GM23248 (cell line): ENCODE measurements at regions not wholly inside any gene's neighbourhood (a gene's known extent, or its start where the extent isn't known, plus 50 kb on each side); places are given as distances from the start of the nearest gene placed in this dataset.

Experiments
- DNase-seq: peaks from one replicate; pipeline ENCODE4 v3.0.0-alpha.2; 2015
- H2AFZ ChIP-seq: fragments of 200-600 bp; sonication (generic); 2 replicates; pipeline ENCODE4 v1.6.1; 2016; ENCODE audit warnings: antibody characterized with exemption
- H3F3A ChIP-seq: fragments of 200-600 bp; sonication (generic); 2 replicates; pipeline ENCODE4 v1.6.1; 2016; ENCODE audit warnings: mild to moderate bottlenecking, antibody characterized with exemption, mixed run types; ENCODE audit not compliant: insufficient read depth
- H3K27ac ChIP-seq: fragments of 200-600 bp; sonication (generic); 2 replicates; pipeline ENCODE4 v1.5.1; 2016; ENCODE audit warnings: mild to moderate bottlenecking
- H3K27me3 ChIP-seq: fragments of 200-600 bp; sonication (generic); replicated peaks from 2 replicates; pipeline ENCODE4 v1.6.1; 2016; ENCODE audit warnings: mild to moderate bottlenecking; ENCODE audit not compliant: insufficient read depth
- H3K36me3 ChIP-seq: fragments of 200-600 bp; sonication (generic); 2 replicates; pipeline ENCODE4 v1.6.1; 2016; ENCODE audit warnings: low read depth, mild to moderate bottlenecking
- H3K4me1 ChIP-seq: fragments of 200-600 bp; sonication (generic); 2 replicates; pipeline ENCODE4 v1.6.1; 2016; ENCODE audit warnings: mild to moderate bottlenecking; ENCODE audit not compliant: insufficient read depth
- H3K4me2 ChIP-seq: fragments of 200-600 bp; sonication (generic); one replicate; pipeline ENCODE4 v1.6.1; 2016; ENCODE audit warnings: mild to moderate bottlenecking; ENCODE audit not compliant: unreplicated experiment
- H3K4me3 ChIP-seq: fragments of 200-600 bp; sonication (generic); 2 replicates; pipeline ENCODE4 v1.5.1; 2016; ENCODE audit warnings: mild to moderate bottlenecking
- H3K79me2 ChIP-seq: fragments of 200-600 bp; sonication (generic); 2 replicates; pipeline ENCODE4 v1.6.1; 2016; ENCODE audit warnings: mild to moderate bottlenecking; ENCODE audit not compliant: insufficient read depth
- H3K9ac ChIP-seq: fragments of 200-600 bp; sonication (generic); 2 replicates; pipeline ENCODE4 v1.6.1; 2016; ENCODE audit warnings: mild to moderate bottlenecking
- H3K9me2 ChIP-seq: fragments of 200-600 bp; sonication (generic); 2 replicates; pipeline ENCODE4 v1.6.1; 2016; ENCODE audit warnings: mixed run types, mild to moderate bottlenecking, moderate library complexity; ENCODE audit not compliant: insufficient read depth
- H3K9me3 ChIP-seq: fragments of 200-600 bp; sonication (generic); one replicate; pipeline ENCODE4 v1.6.1; 2017; ENCODE audit warnings: low read depth
- H4K20me1 ChIP-seq: fragments of 200-600 bp; sonication (generic); 2 replicates; pipeline ENCODE4 v1.6.0; 2016; ENCODE audit not compliant: insufficient read depth
- EZH2 ChIP-seq: fragments of 200-600 bp; sonication (generic); IDR thresholded peaks from 2 replicates; pipeline ENCODE4 v1.6.1; 2018; ENCODE audit warnings: antibody characterized with exemption, mild to moderate bottlenecking; ENCODE audit not compliant: insufficient read depth, poor library complexity, severe bottlenecking
- EZH2phosphoT487 ChIP-seq: fragments of 200-600 bp; sonication (generic); IDR thresholded peaks from 2 replicates; pipeline ENCODE4 v1.6.1; 2018; ENCODE audit warnings: antibody characterized with exemption, moderate library complexity, mild to moderate bottlenecking, low read depth; ENCODE audit not compliant: insufficient read depth
- WGBS, 2 experiments: methylation state at CpG; one replicate each; pipeline ENCODE4 v1.1.6; 2015 to 2017; ENCODE audit warnings: low lambda C conversion rate in 2 of 2, low coverage in 1 of 2; ENCODE audit errors: missing lambda C conversion rate in 2 of 2; 5-methylcytosine and 5-hydroxymethylcytosine counted together
- in situ Hi-C: fragments of 300-500 bp; cut with MboI; formaldehyde crosslinking; loops from 2 replicates; pipeline ENCODE4 v1.15.0; 2020

- no peak overlapping the region for H3K4me3 ChIP-seq
- H3K27ac ChIP-seq, result no peak overlapping the region
- H3K9me3 ChIP-seq, result no peaks in the 10 kb centered on the region
- H2AFZ ChIP-seq, result no peak overlapping the region
- no peaks in the 10 kb centered on the region for H4K20me1 ChIP-seq
- H3K4me1 ChIP-seq, result no peaks in the 10 kb centered on the region
- TF ChIP-seq EZH2 (no peak), EZH2phosphoT487 (no peak)
- no peak for DNase-seq
- H3K9ac ChIP-seq, result no peak overlapping the region
- no peaks in the 10 kb centered on the region for H3K36me3 ChIP-seq
- H3K4me2 ChIP-seq, result no peak overlapping the region
- in situ Hi-C loops, result loop anchor here (25.0 kb wide), 2 partner anchors 393 to 1118 kb away; no protein-coding TSS in a partner anchor
- H3F3A ChIP-seq, result no peaks in the 10 kb centered on the region
- peaks cover 32% of the 10 kb centered on the region for H3K27me3 ChIP-seq
- H3K79me2 ChIP-seq, result no peaks in the 10 kb centered on the region
- H3K9me2 ChIP-seq, result no peaks in the 10 kb centered on the region
- 66 to 81% methylated on average over 12 to 16 of the region's 16 CpGs for WGBS, 2 experiments
Measured at GRCh38 chr20:57094252-57094891, 172.1 kb downstream of the BMP7 start.

DNA sequence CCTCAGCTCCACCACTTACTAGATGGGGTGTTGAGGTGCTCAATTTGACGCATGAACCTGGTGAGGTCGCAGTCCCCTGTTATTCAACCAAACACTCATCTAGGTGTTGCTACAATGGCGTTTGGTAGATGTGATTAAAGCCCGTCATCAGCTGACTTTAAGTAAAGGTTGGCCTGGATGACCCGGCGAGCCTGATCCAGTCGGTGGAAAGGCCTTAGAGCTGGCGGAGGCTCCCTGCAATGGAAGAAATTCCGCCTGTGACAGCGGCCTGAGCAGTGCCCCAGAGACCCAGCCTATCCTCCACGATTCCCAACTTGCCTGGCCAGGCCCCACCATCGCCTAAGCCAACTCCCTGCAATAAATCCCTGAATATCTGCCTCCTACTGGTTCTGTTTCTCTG is 171.4 kb downstream of the BMP7 start:
- peaks cover 38% of the 10 kb centered on the region for H3K27me3 ChIP-seq
- H3K9ac ChIP-seq, result no peak overlapping the region
- no peak overlapping the region for H3K4me2 ChIP-seq
- H3K4me1 ChIP-seq, result no peaks in the 10 kb centered on the region
- WGBS, 2 experiments, result 86 to 90% methylated on average over 11 to 12 of the region's 12 CpGs
- no peaks in the 10 kb centered on the region for H3F3A ChIP-seq
- in situ Hi-C loops, result loop anchor here (25.0 kb wide), 2 partner anchors 392 to 1117 kb away; no protein-coding TSS in a partner anchor
- no peak overlapping the region for H3K27ac ChIP-seq
- no peak overlapping the region for H3K4me3 ChIP-seq
- H4K20me1 ChIP-seq, result no peaks in the 10 kb centered on the region
- H3K9me2 ChIP-seq, result no peaks in the 10 kb centered on the region
- H3K36me3 ChIP-seq, result no peaks in the 10 kb centered on the region
- no peaks in the 10 kb centered on the region for H3K79me2 ChIP-seq
- no peak for TF ChIP-seq EZH2phosphoT487
- no peak for DNase-seq
- no peaks in the 10 kb centered on the region for H3K9me3 ChIP-seq
- no peak overlapping the region for H2AFZ ChIP-seq

DNA sequence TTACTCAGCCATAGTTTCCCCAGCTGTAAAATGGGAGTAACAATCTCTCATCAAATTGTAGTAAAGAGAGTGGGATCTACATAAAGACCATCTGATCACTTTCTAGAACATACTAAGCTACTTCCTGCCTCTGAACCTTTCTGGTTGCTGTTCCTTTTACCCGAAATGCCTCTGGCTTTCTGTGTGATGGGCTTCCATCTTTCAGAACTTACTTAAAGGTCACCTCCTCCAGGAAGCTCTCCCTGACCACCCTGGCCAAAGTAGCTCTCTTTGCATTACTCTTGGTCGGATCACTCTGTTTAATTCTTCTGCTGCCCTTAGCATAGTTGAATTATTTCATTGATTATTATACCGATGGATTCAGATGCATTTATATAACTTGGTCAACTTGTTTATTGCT is 171.0 kb downstream of the BMP7 start:
- TF ChIP-seq EZH2, result no peak
- no peak for TF ChIP-seq EZH2phosphoT487
- Histone ChIP-seq H3K27ac (no peak overlapping the region), H3K9me2 (no peaks in the 10 kb centered on the region), H2AFZ (no peak overlapping the region), H3K36me3 (no peaks in the 10 kb centered on the region), H3F3A (no peaks in the 10 kb centered on the region), H3K9ac (no peak overlapping the region), H3K4me1 (no peaks in the 10 kb centered on the region), H3K27me3 (peaks cover 42% of the 10 kb centered on the region), H3K79me2 (no peaks in the 10 kb centered on the region), H3K4me3 (no peak overlapping the region), H3K9me3 (no peaks in the 10 kb centered on the region), H4K20me1 (no peaks in the 10 kb centered on the region), H3K4me2 (no peak overlapping the region)
- DNase-seq, result no peak
- WGBS, 2 experiments, result 61 to 69% methylated on average over 3 of the region's 3 CpGs
- in situ Hi-C loops, result loop anchor here (25.0 kb wide), 2 partner anchors 392 to 1117 kb away; no protein-coding TSS in a partner anchor

- Histone ChIP-seq H3K4me1 (no peaks in the 10 kb centered on the region), H3K79me2 (no peaks in the 10 kb centered on the region), H2AFZ (no peak overlapping the region), H3K27ac (no peak overlapping the region), H3K9ac (no peak overlapping the region), H3K9me3 (no peaks in the 10 kb centered on the region), H3K9me2 (no peaks in the 10 kb centered on the region), H4K20me1 (no peaks in the 10 kb centered on the region), H3F3A (no peaks in the 10 kb centered on the region), H3K4me2 (no peak overlapping the region), H3K27me3 (peaks cover 45% of the 10 kb centered on the region), H3K36me3 (no peaks in the 10 kb centered on the region), H3K4me3 (no peak overlapping the region)
- no peak for DNase-seq
- in situ Hi-C loops, result loop anchor here (25.0 kb wide), 2 partner anchors 390 to 1115 kb away; no protein-coding TSS in a partner anchor
- WGBS, 2 experiments, result 46 to 49% methylated on average over 9 of the region's 9 CpGs
- TF ChIP-seq EZH2phosphoT487, result no peak
- TF ChIP-seq EZH2, result no peak
Measured at GRCh38 chr20:57097245-57097915, 169.1 kb downstream of the BMP7 start.
